HG03025 (cell line): ENCODE measurements at regions not wholly inside any gene's neighbourhood (a gene's known extent, or its start where the extent isn't known, plus 50 kb on each side); places are given as distances from the start of the nearest gene placed in this dataset.

Experiments used
- ATAC-seq: cut with Tn5 transposase; IDR thresholded peaks from one replicate; pipeline ENCODE4 v1.9.1; 2021; ENCODE audit warnings: mild to moderate bottlenecking, moderate library complexity; ENCODE audit not compliant: unreplicated experiment, low FRiP score

DNA sequence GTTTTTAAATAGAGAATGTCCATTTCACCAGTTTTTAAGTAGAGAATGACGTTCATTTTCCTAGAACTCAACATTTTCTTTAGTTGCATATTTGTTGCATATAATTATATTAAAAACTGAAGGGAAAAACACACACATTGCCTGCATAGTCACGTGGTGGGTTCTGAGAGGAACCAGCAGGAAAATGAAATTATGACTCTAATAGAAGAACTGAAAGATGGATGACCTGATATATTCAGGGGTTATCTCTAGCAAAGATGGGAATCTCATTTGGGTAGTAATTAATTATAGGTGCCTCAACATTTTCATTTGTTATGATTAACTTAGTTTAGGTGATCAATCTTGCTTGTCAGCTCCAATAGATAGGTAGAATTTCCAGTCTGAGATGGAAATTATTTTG, 288.3 kb downstream of the TRIB2 start:
- no peak for ATAC-seq

DNA sequence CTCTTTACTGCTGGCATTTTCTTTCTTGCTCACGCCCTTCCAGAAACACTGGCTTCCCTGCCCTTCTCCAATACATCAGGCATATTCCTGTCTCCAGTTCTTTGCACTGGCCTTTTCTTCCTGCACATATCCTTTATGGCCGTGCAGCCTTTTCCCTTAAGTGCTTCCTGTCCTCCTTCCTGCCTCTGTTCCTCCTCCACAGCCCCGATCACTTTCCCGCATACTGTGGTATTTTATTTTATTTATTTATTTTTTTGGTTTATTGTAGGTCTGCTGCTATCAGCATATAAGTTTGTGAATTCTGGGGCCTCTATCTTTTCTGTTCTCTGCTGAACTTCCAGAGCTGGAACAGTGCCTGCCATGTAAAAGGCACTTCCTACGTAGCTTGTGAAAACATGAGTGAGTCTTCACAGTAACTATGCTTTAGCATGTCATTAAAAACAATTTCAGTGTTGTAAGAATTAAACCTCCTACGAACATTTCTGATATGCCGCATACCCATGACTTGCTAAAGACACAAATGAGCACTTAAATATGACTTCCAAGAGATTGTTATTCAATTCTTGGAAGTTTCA, 289.1 kb downstream of the TRIB2 start:
- no peak for ATAC-seq

DNA sequence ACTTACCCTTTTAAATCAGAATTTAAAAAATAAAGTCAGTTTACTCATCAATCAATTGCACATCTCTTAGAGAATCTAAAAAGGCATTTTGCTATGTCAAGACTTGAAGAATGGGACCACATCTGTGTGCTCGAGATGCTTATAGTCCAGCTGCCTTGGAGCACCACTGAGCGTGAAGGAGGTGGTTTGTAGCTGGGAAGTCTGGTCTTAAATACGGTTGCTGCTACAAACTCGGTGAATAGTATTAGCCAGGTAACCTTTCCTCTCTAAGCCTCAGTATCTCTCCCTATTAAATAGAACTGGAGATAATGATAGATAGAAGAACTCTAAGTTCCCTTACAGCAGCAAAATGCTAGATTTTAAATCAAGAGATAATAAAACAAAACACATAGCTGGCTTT, 289.7 kb downstream of the TRIB2 start:
- no peak for ATAC-seq

DNA sequence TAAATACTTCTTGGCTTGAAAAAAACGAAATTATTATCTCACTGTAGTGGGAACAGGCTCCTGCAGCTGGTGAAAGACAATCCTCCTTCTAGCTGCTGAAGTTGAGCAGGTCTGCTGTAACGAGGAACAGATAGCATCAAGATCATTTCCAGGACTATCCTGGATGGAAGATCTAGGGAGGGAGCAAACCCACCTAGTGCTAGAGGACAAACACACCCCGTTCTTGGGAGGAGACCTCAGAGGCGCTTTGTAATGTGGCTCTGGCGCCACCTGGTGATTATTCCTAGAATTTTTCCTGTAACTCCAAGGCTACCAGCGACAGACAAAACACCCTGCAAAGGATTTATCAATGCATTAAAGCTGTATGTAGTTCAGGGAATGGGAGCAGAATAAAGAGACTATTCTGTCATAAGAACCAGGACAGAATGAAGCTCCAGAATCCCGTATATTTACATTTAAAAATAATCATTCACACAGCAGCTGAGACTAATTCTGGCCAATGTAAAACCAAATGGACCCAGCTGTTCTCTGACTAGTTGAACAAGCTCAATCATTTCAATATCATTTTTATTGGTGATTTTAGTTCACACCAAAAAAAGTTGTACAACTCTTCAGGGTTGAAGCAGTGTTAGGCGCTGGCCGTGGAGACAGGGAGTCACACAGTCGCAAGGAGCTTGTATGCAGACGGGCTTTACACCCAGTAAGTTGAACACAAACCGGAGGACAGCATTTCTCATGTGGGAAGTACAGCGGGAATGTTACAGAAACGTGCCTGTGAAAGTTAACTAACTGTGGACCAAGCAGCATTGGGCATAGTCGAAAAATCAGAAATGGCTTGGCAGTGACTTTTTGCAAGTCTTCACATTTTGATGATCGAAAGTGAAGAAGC, 290.3 kb downstream of the TRIB2 start:
- peak; percentile 91 for ATAC-seq

DNA sequence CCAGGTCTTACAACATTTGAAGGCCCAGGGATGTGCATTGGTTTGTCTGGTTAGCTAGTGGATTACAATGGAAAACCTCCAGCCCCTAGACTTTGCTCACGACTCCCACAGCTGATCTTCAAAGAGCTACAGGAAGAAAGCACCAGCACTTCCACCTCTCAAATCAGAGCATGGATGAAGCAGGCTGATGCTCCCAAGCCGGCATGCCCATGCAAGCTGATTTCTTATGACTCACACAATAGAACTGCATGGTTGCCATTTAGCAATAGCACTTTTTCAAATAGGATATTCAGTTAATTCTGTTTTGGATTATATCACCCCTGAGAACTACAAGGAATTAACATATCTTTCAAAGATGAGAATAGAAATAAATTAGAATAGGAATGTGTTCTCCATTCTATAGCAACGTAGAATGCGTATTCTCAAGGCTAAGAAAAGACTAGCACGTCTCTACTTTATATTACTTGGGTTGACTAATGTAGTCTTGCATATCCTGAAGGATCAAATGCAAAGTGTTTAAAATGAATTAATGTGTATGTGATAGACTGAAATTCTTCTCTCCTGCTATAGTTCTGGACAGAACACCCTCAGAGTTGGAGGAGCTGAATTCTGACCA, 292.4 kb downstream of the TRIB2 start:
- ATAC-seq: no peak

DNA sequence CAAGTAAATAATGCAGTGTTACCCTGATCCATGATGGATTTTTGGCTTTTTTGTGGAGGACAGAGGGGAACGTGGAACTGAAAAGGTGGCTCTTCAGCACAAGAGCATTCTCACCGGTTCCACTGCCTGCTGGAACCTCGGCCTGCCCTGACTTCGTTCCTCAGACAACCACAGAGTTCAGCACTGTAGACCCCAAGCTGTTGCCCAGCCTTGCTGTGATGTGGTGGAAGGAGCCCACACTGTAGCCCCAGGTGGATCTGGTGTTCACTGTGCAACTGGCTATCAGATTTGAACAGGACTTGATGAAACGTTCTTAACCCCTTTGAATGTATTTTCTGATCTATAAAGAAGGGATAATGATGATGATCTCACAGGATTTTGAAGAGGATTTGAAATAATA, 293.5 kb downstream of the TRIB2 start:
- ATAC-seq: no peak

DNA sequence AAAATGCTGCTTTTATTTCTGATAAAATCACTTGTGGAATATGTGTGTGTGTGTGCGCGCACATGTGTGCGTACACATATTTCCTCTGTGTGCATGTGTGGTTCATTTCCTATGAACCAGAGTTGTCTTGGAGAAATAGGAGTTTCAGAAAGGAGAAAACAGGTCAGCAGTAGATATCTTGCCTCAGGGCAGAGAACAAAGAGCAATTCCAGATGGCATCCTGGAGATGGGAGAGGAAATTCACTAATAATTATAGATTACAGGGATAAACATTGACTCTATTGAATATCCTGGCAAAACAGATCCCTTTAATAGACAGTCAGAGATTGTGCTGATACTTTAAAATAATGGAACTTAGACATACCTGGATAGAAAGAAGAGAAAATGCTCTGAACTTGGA, 298.0 kb downstream of the TRIB2 start:
- ATAC-seq: no peak

DNA sequence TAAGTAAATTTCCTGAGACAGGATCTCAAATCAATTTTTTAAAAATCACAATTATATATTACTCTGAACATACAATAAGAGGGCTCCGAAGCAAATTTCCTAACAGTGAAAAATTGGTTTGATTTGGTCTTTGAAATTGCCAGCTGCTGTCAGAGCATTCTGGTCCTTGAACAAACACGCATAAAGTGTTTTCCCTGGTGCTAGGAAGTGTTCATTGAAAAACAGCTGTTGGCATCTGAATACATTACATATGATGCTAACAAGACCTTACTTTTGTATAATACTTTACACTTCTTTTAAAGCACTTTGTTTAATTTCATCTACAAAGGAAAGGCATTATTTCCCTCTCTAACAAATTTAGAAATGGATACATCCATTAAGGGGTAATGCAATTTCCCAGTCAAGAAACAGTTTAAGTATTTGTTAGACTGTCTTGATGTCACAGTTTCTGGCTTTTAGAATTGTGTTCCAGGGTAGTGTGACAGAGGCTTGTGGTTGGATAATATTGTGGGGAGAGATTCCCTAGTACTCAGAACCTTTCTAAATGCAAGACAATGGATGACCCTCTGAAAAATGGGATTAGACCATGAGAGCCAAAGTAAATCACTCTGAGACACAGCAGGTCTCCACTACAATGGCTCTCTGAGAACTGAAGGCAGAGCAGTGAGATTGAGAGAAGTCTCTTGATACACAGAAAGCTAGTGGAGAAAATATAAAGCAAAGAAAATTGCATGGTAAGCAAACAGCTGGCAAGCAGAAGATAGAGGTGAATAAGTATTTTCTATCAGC, 299.0 kb downstream of the TRIB2 start:
- no peak for ATAC-seq

DNA sequence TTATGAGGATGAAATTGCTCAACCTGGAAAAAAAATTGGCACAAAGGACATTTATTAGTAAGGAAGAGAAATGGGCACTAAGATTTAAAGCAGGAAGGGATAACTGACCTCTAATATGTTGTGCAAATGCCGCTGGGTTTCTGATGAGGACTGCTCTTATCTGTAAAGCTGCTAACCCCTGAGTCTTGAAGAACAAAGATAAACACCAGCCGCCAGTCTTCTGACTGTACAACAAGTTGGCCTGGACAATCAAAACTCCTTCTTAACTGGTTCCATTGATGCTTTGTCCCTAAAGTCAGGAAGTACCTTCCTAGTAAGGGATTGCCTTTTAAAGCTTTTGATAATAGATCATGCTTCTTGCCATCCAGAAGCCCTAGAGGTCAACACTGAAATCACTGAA, 301.8 kb downstream of the TRIB2 start:
- ATAC-seq: no peak

DNA sequence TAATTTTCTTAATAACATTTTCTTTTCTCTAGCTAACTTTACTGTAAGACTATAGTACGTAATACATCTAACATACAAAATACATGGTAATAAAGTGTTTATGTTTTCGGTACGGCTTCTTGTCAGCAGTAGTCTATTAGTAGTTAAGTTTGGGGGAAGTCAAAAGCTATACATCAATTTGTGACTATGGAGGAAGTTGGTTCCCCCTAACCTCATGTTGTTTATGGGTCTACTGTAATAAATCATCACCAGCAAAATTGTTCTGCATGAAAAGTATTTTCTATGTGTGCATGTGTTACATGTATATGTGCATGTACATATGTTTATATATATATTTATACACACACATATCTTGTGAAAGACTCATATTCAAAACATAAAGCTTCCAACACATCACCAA, 303.0 kb downstream of the TRIB2 start:
- no peak for ATAC-seq

DNA sequence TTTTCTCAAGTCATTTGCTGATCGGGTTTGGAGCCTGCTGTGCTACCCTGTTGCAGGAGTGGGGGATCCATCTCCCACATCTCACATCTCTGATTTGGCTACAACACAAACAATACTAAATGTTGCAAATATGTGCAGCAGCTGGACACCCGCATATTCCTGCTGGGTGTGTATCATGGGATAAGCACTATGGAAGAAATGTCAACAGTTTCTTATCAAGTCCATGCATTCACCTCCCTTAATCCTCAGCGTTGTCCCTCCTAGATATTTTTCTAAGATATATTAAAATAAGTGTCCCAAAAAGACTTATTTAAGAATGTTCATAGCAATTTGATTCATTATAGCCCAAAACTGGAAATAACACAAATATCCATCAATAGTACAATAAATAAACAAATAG, 303.7 kb downstream of the TRIB2 start:
- ATAC-seq: no peak

DNA sequence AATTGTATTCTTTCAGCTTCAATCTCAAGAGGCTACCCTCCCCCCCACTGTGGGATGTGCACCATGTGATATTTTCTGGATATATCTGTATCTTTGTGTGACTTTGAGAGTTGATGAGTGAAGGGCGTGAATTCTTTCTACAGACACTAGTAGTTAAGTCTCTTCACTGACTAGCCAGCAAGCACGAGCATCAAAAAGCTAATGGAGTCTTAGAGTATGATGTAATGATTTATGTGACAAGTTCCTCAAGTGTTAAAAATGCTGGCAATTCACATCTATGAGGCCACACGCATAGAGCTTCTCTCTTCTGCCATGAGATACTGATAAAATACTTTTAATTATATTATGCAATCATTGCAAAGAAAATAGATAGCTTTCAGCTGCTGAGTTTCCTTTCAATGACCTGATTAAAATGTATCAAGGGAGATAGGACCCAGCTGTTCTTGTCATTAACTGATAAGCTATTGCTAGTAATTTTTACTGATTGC, 304.8 kb downstream of the TRIB2 start:
- no peak for ATAC-seq

DNA sequence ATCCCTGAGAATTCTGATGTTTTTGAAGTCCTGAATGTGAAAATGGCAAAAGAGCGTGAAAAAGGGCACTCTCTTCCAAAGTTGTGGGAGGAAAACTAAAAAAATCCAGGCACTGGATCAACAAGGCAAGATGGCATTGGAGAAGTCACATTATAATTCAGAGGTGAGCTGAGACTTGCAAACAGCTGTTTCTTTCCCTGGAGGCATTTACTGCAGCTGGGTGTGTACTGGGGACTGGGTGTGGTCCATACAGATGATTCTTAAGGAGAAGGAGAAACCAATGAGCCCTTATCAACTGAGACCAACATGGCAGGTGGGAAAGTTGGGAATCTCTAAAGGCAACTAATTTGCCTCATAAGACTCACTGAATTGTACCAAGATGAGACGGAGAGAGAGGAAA, 313.9 kb downstream of the TRIB2 start:
- ATAC-seq: no peak

DNA sequence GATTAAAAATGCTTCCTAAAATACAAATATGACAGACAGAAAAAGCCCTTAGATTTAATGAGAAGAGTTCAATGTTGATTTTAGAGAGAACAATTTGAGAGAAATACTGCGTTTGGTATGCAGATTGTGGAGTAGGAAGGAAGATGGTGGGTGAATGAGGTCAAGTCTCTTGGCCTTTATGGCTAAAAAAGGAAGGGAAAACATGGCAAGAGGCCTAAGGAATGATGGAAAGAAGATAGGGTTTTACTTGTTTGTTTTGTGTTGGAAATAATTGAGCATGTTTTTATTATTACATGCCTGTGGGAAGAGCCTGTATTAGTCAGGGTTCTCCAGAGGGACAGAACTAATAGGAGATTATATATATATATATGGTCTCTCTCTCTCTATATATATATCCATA, 318.1 kb downstream of the TRIB2 start:
- ATAC-seq: no peak

DNA sequence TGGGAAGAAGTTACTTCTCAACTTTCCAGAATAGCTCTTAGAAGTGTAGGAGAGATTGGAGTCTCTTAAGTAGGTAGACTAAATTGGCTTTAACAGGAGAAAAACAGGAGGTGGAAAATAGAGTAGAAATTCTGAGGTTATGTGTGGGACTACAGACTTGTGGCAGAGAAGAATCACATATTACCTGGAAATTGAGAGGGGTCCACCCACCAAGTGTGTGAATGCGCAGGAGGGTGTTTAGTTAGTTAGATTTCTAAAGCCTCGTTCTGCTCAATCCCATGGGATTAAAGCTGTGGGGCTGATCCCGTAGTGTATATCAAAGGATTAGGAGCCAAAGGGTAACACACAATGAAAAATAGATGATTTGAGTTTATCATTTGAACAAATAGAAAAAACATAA, 319.1 kb downstream of the TRIB2 start:
- ATAC-seq: no peak

DNA sequence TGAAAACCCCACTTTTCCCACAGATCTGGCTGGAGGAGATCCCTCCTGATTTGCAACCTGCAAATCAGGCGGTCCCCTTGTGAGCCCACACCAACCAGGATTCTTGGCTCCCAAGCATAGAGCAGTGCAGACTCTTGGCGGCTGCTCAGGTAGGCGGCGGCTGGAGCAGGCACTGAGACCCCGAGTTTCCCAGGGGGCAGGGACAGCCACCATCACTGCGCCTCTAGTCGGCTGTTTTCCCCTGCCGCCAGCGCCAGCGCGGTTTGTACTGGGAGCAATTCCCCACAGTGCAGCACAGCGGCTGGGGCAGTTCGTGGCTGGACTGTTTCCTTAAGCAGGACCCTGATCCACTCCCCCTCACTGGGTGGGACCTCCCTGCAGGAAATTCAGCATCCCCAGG, 323.3 kb downstream of the TRIB2 start:
- no peak for ATAC-seq

DNA sequence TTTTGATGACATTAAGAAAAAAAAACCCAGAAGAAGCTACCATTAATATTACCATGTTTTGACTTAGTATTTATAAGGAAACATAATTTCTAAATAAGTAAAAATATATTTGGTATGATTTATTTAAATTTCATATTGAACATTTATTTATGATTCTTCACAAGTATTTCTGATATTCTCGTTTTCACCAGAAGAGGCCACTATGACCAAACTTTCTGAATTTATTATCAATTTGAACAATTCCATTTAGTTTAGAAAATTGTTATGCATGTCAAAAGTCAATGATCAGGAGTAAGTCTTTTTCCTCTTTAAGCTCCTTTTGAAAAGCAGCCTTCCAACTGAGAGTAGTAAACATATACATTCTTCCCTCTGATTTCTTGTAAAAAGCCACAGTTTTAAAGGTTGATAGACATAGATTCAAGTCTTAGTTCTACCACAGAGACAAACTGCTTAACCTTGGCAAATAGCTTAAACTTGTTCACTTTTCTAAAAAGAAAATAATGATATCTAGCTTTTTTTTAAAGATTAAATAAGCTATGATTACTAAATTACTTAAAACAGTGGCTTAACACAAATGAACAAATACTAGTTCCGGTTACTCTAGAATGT, 329.9 kb downstream of the TRIB2 start:
- no peak for ATAC-seq

DNA sequence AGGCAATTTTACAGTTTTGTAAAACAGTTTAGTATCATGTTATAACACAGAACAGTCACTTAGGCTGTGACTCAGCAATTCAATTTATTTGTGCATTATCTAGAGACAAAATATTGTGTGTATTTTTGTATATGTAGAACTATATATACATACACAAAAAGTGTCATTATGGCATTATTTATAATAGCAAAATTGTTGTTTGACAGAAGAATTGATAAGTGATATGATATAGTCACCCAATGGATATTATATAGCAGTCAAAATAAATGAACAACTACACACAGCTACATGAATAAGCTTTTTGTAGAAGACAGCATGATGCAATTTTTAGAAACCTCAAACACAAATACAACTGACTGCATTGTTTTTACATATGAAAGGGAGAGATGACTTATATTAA, 334.0 kb downstream of the TRIB2 start:
- ATAC-seq: no peak

DNA sequence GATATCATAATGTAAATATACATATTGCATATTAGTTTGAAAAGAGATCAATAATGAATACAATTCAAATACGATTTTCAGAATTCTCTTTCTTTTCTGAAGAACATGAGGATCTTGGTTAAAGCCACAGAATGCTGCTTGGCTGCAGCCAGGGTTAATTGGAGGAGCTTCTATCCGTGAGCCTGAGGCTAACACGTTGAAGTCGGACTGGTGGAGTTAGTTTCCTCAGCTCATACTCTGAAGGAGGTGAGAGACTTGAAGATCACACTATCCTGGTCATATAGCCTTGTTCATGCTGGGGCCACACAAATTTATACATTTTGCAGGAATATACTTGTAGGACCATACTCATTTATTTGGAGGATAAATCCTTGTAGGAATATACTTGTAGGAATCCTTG, 335.8 kb downstream of the TRIB2 start:
- no peak for ATAC-seq

DNA sequence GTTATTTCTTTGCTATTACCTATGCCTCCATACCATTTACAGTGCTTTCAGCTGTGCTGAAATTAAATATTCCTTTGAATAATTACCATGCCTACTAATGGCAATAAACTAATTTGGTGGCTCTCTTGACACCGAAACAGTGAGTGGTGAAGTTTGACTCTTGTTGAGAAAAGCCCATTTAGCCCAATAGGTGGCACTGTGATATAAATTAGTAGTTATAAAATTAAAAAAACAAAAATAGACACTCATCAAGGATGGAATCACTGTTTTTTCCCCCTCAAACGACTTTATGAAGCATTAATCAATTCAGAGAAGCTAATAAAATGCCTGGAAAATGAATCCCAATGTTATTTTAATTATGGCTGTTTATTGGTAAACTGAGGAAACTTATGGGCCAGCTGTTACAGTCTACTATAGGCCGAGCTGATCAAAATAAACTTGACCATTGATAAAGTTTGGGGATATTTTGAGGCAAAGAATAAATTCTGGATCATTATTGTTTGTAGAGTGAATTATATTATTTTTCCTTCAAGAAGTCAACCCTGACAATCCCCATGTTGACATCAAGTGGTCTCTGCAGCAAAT, 339.6 kb downstream of the TRIB2 start:
- ATAC-seq: no peak
